GM12878 (cell line): ENCODE measurements at regions not wholly inside any gene's neighbourhood (a gene's known extent, or its start where the extent isn't known, plus 50 kb on each side); places are given as distances from the start of the nearest gene placed in this dataset.

ENCODE experiments used
- ATAC-seq: fragments of 200-7000 bp; cut with Tn5 transposase; 3 replicates; pipeline ENCODE4 v1.9.1; 2020; ENCODE audit warnings: mild to moderate bottlenecking, moderate library complexity
- BruUV-seq: library from RNA; stranded (reverse); fragments of 400-500 nt; replicated peaks from 2 replicates; lab custom pipeline; 2021; lab: Mats Ljungman, UMichigan
- CTCF ChIA-PET: fragments of 300-600 bp; sonication (Branson Sonifier 250); formaldehyde crosslinking; extraction: SDS; loops from one replicate; lab custom pipeline; 2021; ENCODE audit warnings: inconsistent platforms; lab: Yijun Ruan, JAX
- POLR2A ChIA-PET: fragments of 350-600 bp; formaldehyde crosslinking; extraction: SDS; loops from one replicate; lab custom pipeline; 2021; ENCODE audit warnings: inconsistent platforms; lab: Charles Lee
- RAD21 ChIA-PET: fragments of 300-600 bp; sonication (Branson Sonifier 250); formaldehyde crosslinking; loops from one replicate; lab custom pipeline; 2023; ENCODE audit warnings: antibody characterized with exemption; ENCODE audit not compliant: unreplicated experiment; lab: Charles Lee
- SMC1A ChIA-PET: fragments of 300-600 bp; sonication (Branson Sonifier 250); formaldehyde crosslinking; loops from one replicate; lab custom pipeline; 2023; ENCODE audit not compliant: unreplicated experiment, uncharacterized antibody; lab: Charles Lee
- DNase-seq: peaks from one replicate; pipeline ENCODE4 v3.0.0-alpha.2; 2011; ENCODE audit warnings: low read depth, low spot score
- FAIRE-seq: peaks from 3 replicates; lab custom pipeline; 2011; peaks lifted over from hg19 to GRCh38; lab: Jason Lieb, UNC
- H2AFZ ChIP-seq: 2 replicates; pipeline ENCODE4 v1.6.0; 2011; ENCODE audit warnings: low read depth, low read length, control low read depth; ENCODE audit not compliant: control insufficient read depth
- H3K27ac ChIP-seq: 2 replicates; pipeline ENCODE4 v1.5.1; 2011; ENCODE audit warnings: control low read depth; ENCODE audit not compliant: control insufficient read depth, insufficient read depth
- H3K27me3 ChIP-seq, 2 experiments: replicated peaks in 1 of 2; 2 replicates each; pipeline versions ENCODE4 v1.6.0 to v1.6.1; 2011; ENCODE audit warnings: low read length in 1 of 2; ENCODE audit not compliant: control insufficient read depth in 2 of 2, insufficient read depth in 2 of 2
- H3K36me3 ChIP-seq, 2 experiments: 2 replicates each; pipeline ENCODE4 v1.5.1; 2011; ENCODE audit warnings: low read length in 1 of 2; ENCODE audit not compliant: control insufficient read depth in 2 of 2, insufficient read depth in 2 of 2
- H3K4me1 ChIP-seq: 2 replicates; pipeline ENCODE4 v1.6.1; 2011; ENCODE audit warnings: mild to moderate bottlenecking, low read length, moderate library complexity, mixed read lengths; ENCODE audit not compliant: control insufficient read depth, insufficient read depth
- H3K4me2 ChIP-seq: 2 replicates; pipeline ENCODE4 v1.6.0; 2011; ENCODE audit warnings: control low read depth; ENCODE audit not compliant: control insufficient read depth, insufficient read depth
- H3K4me3 ChIP-seq: fragments of 200-600 bp; sonication (generic); 2 replicates; pipeline ENCODE4 v1.5.1; 2016
- H3K79me2 ChIP-seq: 2 replicates; pipeline ENCODE4 v1.6.0; 2011; ENCODE audit warnings: low read length; ENCODE audit not compliant: control insufficient read depth, insufficient read depth
- H3K9ac ChIP-seq: 2 replicates; pipeline ENCODE4 v1.8.0; 2011; ENCODE audit warnings: low read length, control low read depth, mixed read lengths; ENCODE audit not compliant: control insufficient read depth, insufficient read depth
- H3K9me3 ChIP-seq: replicated peaks from 3 replicates; pipeline ENCODE4 v1.5.1; 2011; ENCODE audit warnings: mild to moderate bottlenecking, low read length; ENCODE audit not compliant: control insufficient read depth, insufficient read depth
- H4K20me1 ChIP-seq: 2 replicates; pipeline ENCODE4 v1.6.0; 2011; ENCODE audit not compliant: control insufficient read depth, insufficient read depth
- CREB1 ChIP-seq: IDR thresholded peaks from 2 replicates; pipeline ENCODE4 v1.6.1; 2012; ENCODE audit warnings: low read depth, mild to moderate bottlenecking, inconsistent platforms
- EED ChIP-seq: sonication (generic); IDR thresholded peaks from 2 replicates; pipeline ENCODE4 v1.6.1; 2016; ENCODE audit warnings: antibody characterized with exemption, low read depth
- NFIC ChIP-seq: IDR thresholded peaks from 2 replicates; pipeline ENCODE4 v1.6.1; 2012; ENCODE audit warnings: low read depth, mild to moderate bottlenecking, inconsistent platforms, low read length, moderate library complexity
- PAX8 ChIP-seq: fragments of 450-650 bp; IDR thresholded peaks from 2 replicates; pipeline ENCODE4 v1.6.1; 2017; ENCODE audit warnings: mild to moderate bottlenecking, moderate library complexity
- POLR2AphosphoS2 ChIP-seq: IDR thresholded peaks from 2 replicates; pipeline ENCODE4 v1.6.1; 2011; ENCODE audit warnings: low read depth, mild to moderate bottlenecking, low read length, improper control_type of control experiment, moderate library complexity
- RAD51 ChIP-seq: fragments of 450-650 bp; IDR thresholded peaks from 2 replicates; pipeline ENCODE4 v1.6.1; 2016; ENCODE audit warnings: moderate library complexity, mild to moderate bottlenecking, inconsistent platforms
- SIX5 ChIP-seq: IDR thresholded peaks from 2 replicates; pipeline ENCODE4 v1.6.1; 2011; ENCODE audit warnings: mild to moderate bottlenecking, low read depth, low read length, moderate library complexity; ENCODE audit not compliant: severe bottlenecking
- STAT1 ChIP-seq: fragments of 450-650 bp; conservative IDR thresholded peaks from 2 replicates; pipeline ENCODE4 v1.6.1; 2014; ENCODE audit warnings: antibody characterized with exemption, mild to moderate bottlenecking
- TCF7 ChIP-seq: IDR thresholded peaks from 2 replicates; pipeline ENCODE4 v1.6.1; 2014; ENCODE audit warnings: antibody characterized with exemption, borderline replicate concordance
- WRNIP1 ChIP-seq: IDR thresholded peaks from 2 replicates; pipeline ENCODE4 v1.6.1; 2011; ENCODE audit warnings: low read depth, low read length, improper control_type of control experiment, borderline replicate concordance
- ZBTB33 ChIP-seq: fragments of 450-650 bp; IDR thresholded peaks from 2 replicates; pipeline ENCODE4 v1.6.1; 2017; ENCODE audit warnings: mild to moderate bottlenecking
- WGBS: methylation state at CpG from one replicate; pipeline ENCODE4 v1.1.6; 2016; ENCODE audit warnings: low lambda C conversion rate; ENCODE audit not compliant: insufficient replicate concordance, insufficient coverage; ENCODE audit errors: missing lambda C conversion rate; 5-methylcytosine and 5-hydroxymethylcytosine counted together
- in situ Hi-C: fragments of 300-500 bp; cut with MboI; formaldehyde crosslinking; loops from 9 replicates; pipeline ENCODE4 v1.14.3; 2018; ENCODE audit warnings: mixed read lengths
- intact Hi-C: fragments of 100-400 bp; cut with micrococcal nuclease; formaldehyde crosslinking; loops from one replicate; pipeline ENCODE4 v1.14.2; 2022; ENCODE audit not compliant: unreplicated experiment

GRCh38 chr10:33731322-33731721, 396.9 kb upstream of the NRP1 start:
- ChIA-PET CTCF (no interaction called here), SMC1A (interaction anchor here (1.1 to 4.0 kb wide), 4 partner anchors 12 to 78 kb away, joined by 3 to 24 read pairs (median 10); no protein-coding TSS in a partner anchor), RAD21 (interaction anchor here (1.2 kb wide), 1 partner anchor 16 kb away, joined by 3 read pairs; no protein-coding TSS in a partner anchor), POLR2A (interaction anchor here (0.7 kb wide), 1 partner anchor 31 kb away, joined by 3 read pairs; no protein-coding TSS in a partner anchor)
- Histone ChIP-seq H3K9me3 (no peaks in the 10 kb centered on the region; the same call in 2 of the 3 replicates), H3K4me1 (no peaks in the 10 kb centered on the region), H3K27me3 (no peaks in the 10 kb centered on the region), H3K79me2 (no peaks in the 10 kb centered on the region), H3K36me3 (no peaks in the 10 kb centered on the region), H4K20me1 (no peaks in the 10 kb centered on the region), H3K4me3 (no peak overlapping the region), H3K9ac (no peak overlapping the region), H3K4me2 (no peak overlapping the region), H2AFZ (no peak overlapping the region), H3K27ac (no peak overlapping the region)
- ATAC-seq (no peak), DNase-seq (no peak), FAIRE-seq (no peak)
- intact Hi-C loops (no loop called here), in situ Hi-C loops (no loop called here)
- BruUV-seq, result no TSS peak
- 21% methylated on average over 6 of the region's 6 CpGs for WGBS
- TF ChIP-seq WRNIP1 (no peak), ZBTB33 (no peak), STAT1 (no peak), SIX5 (no peak), RAD51 (no peak), NFIC (no peak), PAX8 (no peak), POLR2AphosphoS2 (no peak), EED (no peak), TCF7 (no peak), CREB1 (no peak)
